ENCODE measurements at regions not wholly inside any gene's neighbourhood (a gene's known extent, or its start where the extent isn't known, plus 50 kb on each side); places are given as distances from the start of the nearest gene placed in this dataset.
"Not testable (repeated sequence)": the region's sequence is repeated elsewhere in the genome, so short reads cannot be mapped to it uniquely, and the experiment has no call there.

DNA sequence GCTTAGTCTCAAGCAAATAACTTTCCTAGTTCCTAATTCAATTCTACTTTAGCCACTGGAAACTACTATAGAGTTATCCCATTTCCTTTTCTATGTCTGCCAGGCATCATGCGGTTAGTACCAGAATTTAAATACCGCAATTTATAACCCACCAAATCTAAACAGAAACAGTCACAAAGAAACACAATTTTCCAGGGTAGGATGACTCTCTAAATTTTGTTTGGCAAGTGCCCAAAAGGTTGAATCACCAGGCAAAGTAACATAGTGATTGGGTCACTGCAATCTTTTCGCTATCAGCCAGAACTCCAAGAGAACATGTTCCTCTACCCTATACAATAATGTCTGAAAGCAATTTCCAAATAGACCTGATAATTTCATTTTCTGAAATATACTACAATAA, 240.2 kb upstream of the GRIA3 start:
- Histone ChIP-seq H4K20me1 (ENCODE audit: low read depth, low read length) (no peaks in the 10 kb centered on the region), H3K79me2 (ENCODE audit: insufficient read depth, low read length) (no peaks in the 10 kb centered on the region), H3K9me2 (replicated peaks; ENCODE audit: insufficient read depth, low read length) (no peaks in the 10 kb centered on the region), H3K9me3 (ENCODE audit: insufficient read depth, low read length) (no peaks in the 10 kb centered on the region), H3K4me3 (ENCODE audit: insufficient read depth, low read length, poor library complexity, severe bottlenecking) (no peak overlapping the region), H3K27me3 (ENCODE audit: low read length) (no peaks in the 10 kb centered on the region), H2AFZ (ENCODE audit: low read depth, low read length, severe bottlenecking) (no peak overlapping the region), H3K27ac (ENCODE audit: low read depth, low read length) (no peak overlapping the region), H3K4me2 (ENCODE audit: low read depth, low read length, poor library complexity, severe bottlenecking) (no peak overlapping the region), H3K36me3 (ENCODE audit: low read length) (no peaks in the 10 kb centered on the region), H3F3A (ENCODE audit: insufficient read depth) (no peaks in the 10 kb centered on the region), H3K9ac (ENCODE audit: low read length) (no peak overlapping the region)
- no peak for TF ChIP-seq EZH2phosphoT487 (conservative IDR thresholded peaks at IDR 0.05; ENCODE audit: low read length)
- TF ChIP-seq, protein P1, sequence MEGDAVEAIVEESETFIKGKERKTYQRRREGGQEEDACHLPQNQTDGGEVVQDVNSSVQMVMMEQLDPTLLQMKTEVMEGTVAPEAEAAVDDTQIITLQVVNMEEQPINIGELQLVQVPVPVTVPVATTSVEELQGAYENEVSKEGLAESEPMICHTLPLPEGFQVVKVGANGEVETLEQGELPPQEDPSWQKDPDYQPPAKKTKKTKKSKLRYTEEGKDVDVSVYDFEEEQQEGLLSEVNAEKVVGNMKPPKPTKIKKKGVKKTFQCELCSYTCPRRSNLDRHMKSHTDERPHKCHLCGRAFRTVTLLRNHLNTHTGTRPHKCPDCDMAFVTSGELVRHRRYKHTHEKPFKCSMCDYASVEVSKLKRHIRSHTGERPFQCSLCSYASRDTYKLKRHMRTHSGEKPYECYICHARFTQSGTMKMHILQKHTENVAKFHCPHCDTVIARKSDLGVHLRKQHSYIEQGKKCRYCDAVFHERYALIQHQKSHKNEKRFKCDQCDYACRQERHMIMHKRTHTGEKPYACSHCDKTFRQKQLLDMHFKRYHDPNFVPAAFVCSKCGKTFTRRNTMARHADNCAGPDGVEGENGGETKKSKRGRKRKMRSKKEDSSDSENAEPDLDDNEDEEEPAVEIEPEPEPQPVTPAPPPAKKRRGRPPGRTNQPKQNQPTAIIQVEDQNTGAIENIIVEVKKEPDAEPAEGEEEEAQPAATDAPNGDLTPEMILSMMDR (IDR thresholded peaks at IDR 0.05; ENCODE audit: insufficient read depth, low read length, poor library complexity, severe bottlenecking) = no peak

DNA sequence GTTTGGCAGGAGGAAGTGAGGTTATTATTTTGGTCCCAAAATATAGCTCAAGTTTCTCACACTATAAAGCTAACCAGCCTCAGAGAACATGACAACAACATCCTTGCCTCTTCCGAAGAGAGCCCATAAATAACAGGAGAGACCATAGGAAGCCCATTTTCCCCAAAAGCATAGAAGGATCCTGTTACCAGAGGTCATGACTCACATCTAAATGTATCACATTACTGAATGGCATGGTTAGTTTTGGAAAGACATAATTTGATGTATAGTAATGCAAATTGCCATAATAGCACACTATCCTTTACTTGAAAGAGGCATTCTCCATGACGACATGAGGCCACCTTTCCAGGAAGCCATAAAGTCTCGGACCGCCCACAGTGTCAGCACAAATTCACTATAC, 238.8 kb upstream of the GRIA3 start:
- H3K4me2 ChIP-seq (ENCODE audit: low read depth, low read length, poor library complexity, severe bottlenecking) = no peak overlapping the region
- H3K9me2 ChIP-seq (replicated peaks; ENCODE audit: insufficient read depth, low read length) = no peaks in the 10 kb centered on the region
- H3K27me3 ChIP-seq (ENCODE audit: low read length) = no peaks in the 10 kb centered on the region
- H3K9ac ChIP-seq (ENCODE audit: low read length) = no peak overlapping the region
- H3K27ac ChIP-seq (ENCODE audit: low read depth, low read length) = no peak overlapping the region
- no peaks in the 10 kb centered on the region for H4K20me1 ChIP-seq (ENCODE audit: low read depth, low read length)
- no peaks in the 10 kb centered on the region for H3K79me2 ChIP-seq (ENCODE audit: insufficient read depth, low read length)
- H3K36me3 ChIP-seq (ENCODE audit: low read length) = no peaks in the 10 kb centered on the region
- no peak overlapping the region for H3K4me3 ChIP-seq (ENCODE audit: insufficient read depth, low read length, poor library complexity, severe bottlenecking)
- H3F3A ChIP-seq (ENCODE audit: insufficient read depth) = no peaks in the 10 kb centered on the region
- no peak for TF ChIP-seq EZH2phosphoT487 (conservative IDR thresholded peaks at IDR 0.05; ENCODE audit: low read length)
- TF ChIP-seq, protein P1 (IDR thresholded peaks at IDR 0.05; ENCODE audit: insufficient read depth, low read length, poor library complexity, severe bottlenecking) = no peak
- no peak overlapping the region for H2AFZ ChIP-seq (ENCODE audit: low read depth, low read length, severe bottlenecking)
- H3K9me3 ChIP-seq (ENCODE audit: insufficient read depth, low read length) = no peaks in the 10 kb centered on the region

DNA sequence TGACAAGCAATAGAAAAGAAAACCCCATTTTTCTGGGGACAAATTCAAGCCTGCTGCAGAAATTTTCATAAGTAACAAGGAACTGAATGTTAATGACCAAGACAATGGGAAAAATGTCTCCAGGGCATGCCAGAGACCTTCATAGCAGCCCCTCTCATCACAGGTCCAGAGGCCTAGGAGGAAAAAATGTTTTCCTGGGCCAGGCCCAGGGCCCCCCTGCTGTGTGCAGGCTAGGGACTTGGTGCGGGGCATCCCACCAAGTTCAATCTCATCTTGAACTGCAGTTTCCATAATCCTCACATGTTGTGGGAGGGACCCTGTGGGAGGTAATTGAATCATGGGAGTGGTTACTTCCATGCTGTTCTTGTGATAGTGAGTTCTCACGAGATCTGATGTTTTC, 211.5 kb upstream of the GRIA3 start:
- Histone ChIP-seq H3K36me3 (ENCODE audit: low read length) (no peaks in the 10 kb centered on the region), H3K9me2 (replicated peaks; ENCODE audit: insufficient read depth, low read length) (no peaks in the 10 kb centered on the region), H3K4me3 (ENCODE audit: insufficient read depth, low read length, poor library complexity, severe bottlenecking) (no peak overlapping the region), H3K4me2 (ENCODE audit: low read depth, low read length, poor library complexity, severe bottlenecking) (no peak overlapping the region), H3K27ac (ENCODE audit: low read depth, low read length) (no peak overlapping the region), H3K9ac (ENCODE audit: low read length) (no peak overlapping the region), H3K9me3 (ENCODE audit: insufficient read depth, low read length) (no peaks in the 10 kb centered on the region), H2AFZ (ENCODE audit: low read depth, low read length, severe bottlenecking) (no peak overlapping the region), H3F3A (ENCODE audit: insufficient read depth) (no peaks in the 10 kb centered on the region), H4K20me1 (ENCODE audit: low read depth, low read length) (no peaks in the 10 kb centered on the region), H3K79me2 (ENCODE audit: insufficient read depth, low read length) (no peaks in the 10 kb centered on the region), H3K27me3 (ENCODE audit: low read length) (no peaks in the 10 kb centered on the region)
- TF ChIP-seq, protein P1 (IDR thresholded peaks at IDR 0.05; ENCODE audit: insufficient read depth, low read length, poor library complexity, severe bottlenecking) = no peak

DNA sequence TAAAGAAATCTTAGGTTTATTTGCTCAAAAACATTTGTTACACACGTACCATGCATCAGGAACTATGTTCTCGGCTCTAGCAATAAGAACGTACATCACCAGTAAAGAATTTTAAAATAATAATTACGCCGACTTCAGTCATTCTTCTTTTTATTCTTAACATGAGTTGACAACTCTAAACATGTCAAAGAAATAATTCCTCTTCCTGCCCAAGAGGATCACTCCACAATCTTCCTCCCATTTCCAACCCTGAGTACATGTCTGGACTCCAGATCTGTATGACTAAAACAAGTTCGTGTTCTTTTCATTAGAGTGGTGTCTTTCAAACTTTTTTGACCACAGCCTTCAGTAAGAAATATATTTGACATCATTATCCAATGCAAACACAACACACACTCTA, 201.6 kb upstream of the GRIA3 start:
- no peak overlapping the region for H3K9ac ChIP-seq (ENCODE audit: low read length)
- no peaks in the 10 kb centered on the region for H4K20me1 ChIP-seq (ENCODE audit: low read depth, low read length)
- TF ChIP-seq EZH2phosphoT487 (conservative IDR thresholded peaks at IDR 0.05; ENCODE audit: low read length) = no peak
- TF ChIP-seq, protein P1 (IDR thresholded peaks at IDR 0.05; ENCODE audit: insufficient read depth, low read length, poor library complexity, severe bottlenecking) = no peak
- H3K4me3 ChIP-seq (ENCODE audit: insufficient read depth, low read length, poor library complexity, severe bottlenecking) = no peak overlapping the region
- H3K36me3 ChIP-seq (ENCODE audit: low read length) = no peaks in the 10 kb centered on the region
- H3K9me2 ChIP-seq (replicated peaks; ENCODE audit: insufficient read depth, low read length) = no peaks in the 10 kb centered on the region
- H3K4me2 ChIP-seq (ENCODE audit: low read depth, low read length, poor library complexity, severe bottlenecking) = no peak overlapping the region
- no peaks in the 10 kb centered on the region for H3F3A ChIP-seq (ENCODE audit: insufficient read depth)
- no peaks in the 10 kb centered on the region for H3K79me2 ChIP-seq (ENCODE audit: insufficient read depth, low read length)
- no peak overlapping the region for H3K27ac ChIP-seq (ENCODE audit: low read depth, low read length)
- H3K9me3 ChIP-seq (ENCODE audit: insufficient read depth, low read length) = no peaks in the 10 kb centered on the region
- no peak overlapping the region for H2AFZ ChIP-seq (ENCODE audit: low read depth, low read length, severe bottlenecking)
- H3K27me3 ChIP-seq (ENCODE audit: low read length) = no peaks in the 10 kb centered on the region

DNA sequence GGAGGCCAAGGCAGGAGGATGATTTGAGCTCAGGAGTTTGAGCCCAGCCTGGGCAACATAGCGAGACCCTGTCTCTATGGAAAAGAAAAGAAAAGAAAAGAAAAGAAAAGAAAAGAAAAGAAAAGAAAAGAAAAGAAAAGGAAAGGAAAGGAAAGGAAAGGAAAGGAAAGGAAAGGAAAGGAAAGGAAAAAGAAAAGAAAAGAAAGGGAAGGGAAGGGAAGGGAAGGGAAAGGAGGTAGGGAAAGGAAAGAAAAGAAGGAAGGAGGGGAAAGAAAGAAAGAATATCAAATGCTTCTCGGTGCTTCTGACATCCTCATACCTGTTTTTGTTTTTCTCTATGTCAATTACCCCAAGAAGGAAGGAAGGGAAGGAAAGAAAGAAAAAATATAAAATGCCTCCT, 181.2 kb upstream of the GRIA3 start:
- H3K27me3 ChIP-seq (ENCODE audit: low read length); H4K20me1 ChIP-seq (ENCODE audit: low read depth, low read length); H3K4me2 ChIP-seq (ENCODE audit: low read depth, low read length, poor library complexity, severe bottlenecking); H3F3A ChIP-seq (ENCODE audit: insufficient read depth); H3K9me3 ChIP-seq (ENCODE audit: insufficient read depth, low read length); H3K9me2 ChIP-seq (replicated peaks; ENCODE audit: insufficient read depth, low read length); H2AFZ ChIP-seq (ENCODE audit: low read depth, low read length, severe bottlenecking); H3K79me2 ChIP-seq (ENCODE audit: insufficient read depth, low read length); H3K27ac ChIP-seq (ENCODE audit: low read depth, low read length); H3K4me3 ChIP-seq (ENCODE audit: insufficient read depth, low read length, poor library complexity, severe bottlenecking); H3K36me3 ChIP-seq (ENCODE audit: low read length); H3K9ac ChIP-seq (ENCODE audit: low read length): not testable (repeated sequence)
